Neural crest cell (in vitro differentiated cells): ENCODE measurements at regions not wholly inside any gene's neighbourhood (a gene's known extent, or its start where the extent isn't known, plus 50 kb on each side); places are given as distances from the start of the nearest gene placed in this dataset.

Experiments
- DNase-seq: peaks from one replicate; pipeline ENCODE4 v3.0.0; 2021; ENCODE audit warnings: low read depth, mixed read lengths, low spot score
- H3K27ac Mint-ChIP-seq: one replicate; pipeline ENCODE4 v1.8.0; 2021; ENCODE audit warnings: mild to moderate bottlenecking, mixed read lengths; ENCODE audit not compliant: unreplicated experiment
- H3K27me3 Mint-ChIP-seq: 2 replicates; pipeline ENCODE4 v1.8.0; 2021; ENCODE audit warnings: low read depth, mild to moderate bottlenecking, mixed read lengths
- H3K36me3 Mint-ChIP-seq: 2 replicates; pipeline ENCODE4 v1.8.0; 2021; ENCODE audit warnings: low read depth, mild to moderate bottlenecking, mixed read lengths
- H3K4me1 Mint-ChIP-seq: 2 replicates; pipeline ENCODE4 v1.8.0; 2021; ENCODE audit warnings: mixed read lengths
- H3K4me3 Mint-ChIP-seq: one replicate; pipeline ENCODE4 v1.8.0; 2021; ENCODE audit warnings: mild to moderate bottlenecking, mixed read lengths
- H3K9me3 Mint-ChIP-seq: 2 replicates; pipeline ENCODE4 v1.8.0; 2021; ENCODE audit warnings: mixed read lengths
- CTCF ChIP-seq: fragments of 200-600 bp; sonication (generic); conservative IDR thresholded peaks from 2 replicates; pipeline ENCODE4 v1.5.0; 2021; ENCODE audit warnings: antibody characterized with exemption, mild to moderate bottlenecking

- no peak overlapping the region for H3K27ac Mint-ChIP-seq
- no peak overlapping the region for H3K4me3 Mint-ChIP-seq
- DNase-seq = no peak
- TF ChIP-seq CTCF = no peak
- H3K36me3 Mint-ChIP-seq = no peaks in the 10 kb centered on the region
- no peaks in the 10 kb centered on the region for H3K27me3 Mint-ChIP-seq
- peaks cover 33% of the 10 kb centered on the region for H3K4me1 Mint-ChIP-seq
- peaks cover 2% of the 10 kb centered on the region for H3K9me3 Mint-ChIP-seq
These were observed 114.7 kb upstream of the TLE3 start for GRCh38 chr15:70212286-70212962.

DNA sequence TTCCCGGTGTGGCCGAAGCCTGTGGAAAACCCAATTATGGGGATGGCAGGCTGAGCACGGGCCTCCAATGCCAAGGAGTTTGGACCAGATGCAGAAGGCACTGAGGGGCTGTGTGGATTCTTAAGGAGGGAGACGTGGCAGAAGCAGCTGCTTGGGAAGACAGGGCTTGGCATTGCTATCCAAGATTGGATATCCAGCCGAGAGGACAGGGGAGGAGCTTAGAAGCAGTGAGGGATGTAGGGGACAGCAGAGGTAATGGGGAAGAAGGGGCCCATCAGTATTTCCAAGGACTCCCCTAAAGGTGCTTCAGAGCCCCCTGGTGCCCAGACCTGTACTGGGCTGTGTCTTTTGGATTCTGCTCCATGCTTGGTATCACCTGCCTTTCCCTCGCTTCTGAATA lies 112.8 kb upstream of the TLE3 start:
- TF ChIP-seq CTCF = no peak
- Mint-ChIP-seq H3K9me3 (peaks cover 2% of the 10 kb centered on the region), H3K4me3 (no peak overlapping the region), H3K27me3 (no peaks in the 10 kb centered on the region), H3K4me1 (peaks cover 18% of the 10 kb centered on the region), H3K36me3 (no peaks in the 10 kb centered on the region), H3K27ac (no peak overlapping the region)
- DNase-seq = no peak

DNA sequence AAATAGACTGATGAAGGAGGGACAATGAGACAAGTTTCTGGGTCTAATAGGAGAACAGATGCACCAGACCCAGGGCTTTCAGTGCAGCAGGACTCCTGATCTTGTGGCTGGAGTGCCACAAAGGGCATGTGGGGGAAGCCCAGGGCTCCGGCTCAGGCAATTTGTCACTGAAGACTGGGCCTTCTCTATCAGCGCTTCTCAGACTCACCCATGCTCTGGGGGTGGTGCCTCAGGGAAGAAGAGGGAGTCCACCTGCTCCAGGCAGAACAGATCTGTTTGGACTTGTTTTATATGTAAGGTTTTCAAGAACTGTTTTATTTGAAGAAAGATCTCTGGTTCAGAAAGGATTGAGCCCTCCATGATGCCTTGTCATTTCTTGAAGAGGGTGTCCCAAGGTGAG lies 112.4 kb upstream of the TLE3 start:
- Mint-ChIP-seq H3K4me3 (no peak overlapping the region), H3K27ac (no peak overlapping the region), H3K9me3 (peaks cover 2% of the 10 kb centered on the region), H3K4me1 (peaks cover 15% of the 10 kb centered on the region), H3K36me3 (no peaks in the 10 kb centered on the region), H3K27me3 (no peaks in the 10 kb centered on the region)
- no peak for TF ChIP-seq CTCF
- DNase-seq = no peak

- H3K9me3 Mint-ChIP-seq = peaks cover 2% of the 10 kb centered on the region
- DNase-seq = no peak
- H3K36me3 Mint-ChIP-seq = no peaks in the 10 kb centered on the region
- peak overlapping the region; percentile 9 for H3K27ac Mint-ChIP-seq
- peaks cover 15% of the 10 kb centered on the region for H3K4me1 Mint-ChIP-seq
- H3K4me3 Mint-ChIP-seq = no peak overlapping the region
- no peak for TF ChIP-seq CTCF
- H3K27me3 Mint-ChIP-seq = no peaks in the 10 kb centered on the region
These were observed 111.8 kb upstream of the TLE3 start for GRCh38 chr15:70209499-70209898.

DNA sequence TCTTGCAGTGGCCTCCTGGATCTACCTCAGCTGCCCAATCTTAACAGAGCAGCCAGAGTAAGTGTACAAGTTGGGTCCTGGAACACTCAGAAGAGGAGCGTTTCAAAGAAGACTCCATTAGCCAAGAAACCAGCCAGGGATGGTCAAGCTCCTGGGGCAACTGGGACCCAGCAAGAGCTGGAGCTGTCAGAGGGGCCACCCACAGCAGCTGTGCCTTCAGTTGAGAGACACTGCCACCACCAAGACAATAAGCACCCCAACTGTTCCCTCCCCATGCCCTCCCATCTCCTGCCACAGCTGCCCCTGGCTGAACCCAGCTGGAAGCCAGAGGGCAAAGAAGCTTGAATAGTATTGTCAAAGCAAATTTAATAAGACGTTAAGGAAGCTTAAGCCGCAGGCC lies 110.6 kb upstream of the TLE3 start:
- Mint-ChIP-seq H3K9me3 (peaks cover 2% of the 10 kb centered on the region), H3K36me3 (no peaks in the 10 kb centered on the region), H3K4me1 (peaks cover 15% of the 10 kb centered on the region), H3K4me3 (no peak overlapping the region), H3K27me3 (no peaks in the 10 kb centered on the region), H3K27ac (no peak overlapping the region)
- no peak for TF ChIP-seq CTCF
- DNase-seq = no peak
